ENCODE measurements at regions not wholly inside any gene's neighbourhood (a gene's known extent, or its start where the extent isn't known, plus 50 kb on each side); places are given as distances from the start of the nearest gene placed in this dataset.
"Not testable (repeated sequence)": the region's sequence is repeated elsewhere in the genome, so short reads cannot be mapped to it uniquely, and the experiment has no call there.

DNA sequence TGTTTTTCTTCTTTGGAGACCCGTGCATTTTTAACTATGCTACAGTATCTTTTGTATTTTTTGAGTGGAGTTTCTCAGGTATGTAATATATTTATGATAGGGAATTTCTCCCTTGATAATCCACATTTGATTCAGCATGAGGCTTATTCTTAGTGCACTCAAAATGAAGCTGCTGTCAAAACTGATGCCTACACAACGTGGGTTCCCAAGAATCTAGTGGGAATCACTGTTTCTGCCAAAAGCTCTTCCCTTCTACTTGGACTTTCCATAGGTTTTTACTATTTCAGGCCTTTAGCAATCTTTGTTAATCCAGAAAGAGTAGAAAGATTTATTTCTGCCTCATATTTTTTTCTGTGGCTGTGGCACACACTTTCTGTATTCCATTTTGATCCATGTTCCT is 1003.7 kb downstream of the SLITRK5 start:
- H3K36me3 Mint-ChIP-seq (ENCODE audit: low read depth) = no peaks in the 10 kb centered on the region
- DNase-seq = no peak
- ChIA-PET CTCF (no interaction called here), POLR2A (no interaction called here)
- no peak overlapping the region for H3K4me3 Mint-ChIP-seq
- H3K9me3 Mint-ChIP-seq = peaks cover 3% of the 10 kb centered on the region
- H3K27me3 Mint-ChIP-seq = no peaks in the 10 kb centered on the region
- no peak overlapping the region for H3K27ac Mint-ChIP-seq
- no peaks in the 10 kb centered on the region for H3K4me1 Mint-ChIP-seq

DNA sequence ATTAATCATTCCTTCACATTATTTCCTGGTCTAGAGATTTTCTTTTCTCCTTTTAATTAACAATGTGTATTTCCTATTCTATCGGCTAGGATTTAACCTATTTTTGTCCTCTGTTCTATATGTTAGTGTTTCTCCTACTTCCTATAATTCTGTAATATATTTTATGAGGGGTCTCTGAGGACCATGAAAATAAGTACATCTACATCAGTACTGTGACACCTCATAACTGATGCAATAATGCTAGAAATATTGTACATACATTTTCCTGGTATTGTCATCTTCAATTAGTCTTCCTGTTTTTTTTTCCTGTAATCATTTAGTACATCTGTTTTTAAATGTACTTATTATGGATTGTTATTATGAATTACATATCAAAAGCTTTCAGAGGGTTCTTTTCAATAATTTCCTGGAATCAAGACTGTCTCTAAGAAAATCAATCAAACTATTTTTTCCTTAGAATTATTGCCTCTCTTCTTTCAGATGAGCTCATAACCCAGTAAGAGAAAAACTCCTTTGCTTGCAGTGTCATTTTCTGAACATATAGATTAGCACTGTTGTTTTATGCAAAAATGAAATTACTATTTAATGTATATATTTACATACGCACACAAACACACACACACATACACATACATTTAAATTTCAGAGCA is 1004.3 kb downstream of the SLITRK5 start:
- DNase-seq = no peak
- H3K27ac Mint-ChIP-seq = no peak overlapping the region
- no peaks in the 10 kb centered on the region for H3K4me1 Mint-ChIP-seq
- peaks cover 3% of the 10 kb centered on the region for H3K9me3 Mint-ChIP-seq
- no peaks in the 10 kb centered on the region for H3K36me3 Mint-ChIP-seq (ENCODE audit: low read depth)
- ChIA-PET CTCF (no interaction called here), POLR2A (no interaction called here)
- H3K4me3 Mint-ChIP-seq = no peak overlapping the region
- H3K27me3 Mint-ChIP-seq = no peaks in the 10 kb centered on the region

DNA sequence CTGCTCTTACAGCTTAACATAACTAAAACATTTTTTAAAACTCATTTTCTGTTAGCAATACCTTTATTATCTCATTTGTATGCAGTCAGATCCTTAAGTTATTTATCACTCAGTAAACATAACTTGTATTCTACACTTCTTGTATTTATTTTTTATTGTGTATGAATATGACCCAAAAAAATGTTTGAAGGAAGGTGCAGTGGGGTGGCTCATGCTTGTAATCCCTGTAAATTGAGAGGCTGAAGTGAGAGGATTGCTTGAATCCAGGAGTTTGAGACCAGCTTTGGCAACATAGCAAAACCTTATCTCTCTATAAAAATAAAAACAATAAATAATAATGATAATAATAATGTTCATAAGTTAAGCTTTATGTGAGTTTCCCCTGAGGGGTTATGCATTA is 1004.8 kb downstream of the SLITRK5 start:
- no peak overlapping the region for H3K4me3 Mint-ChIP-seq
- ChIA-PET CTCF (no interaction called here), POLR2A (no interaction called here)
- no peaks in the 10 kb centered on the region for H3K9me3 Mint-ChIP-seq
- H3K36me3 Mint-ChIP-seq (ENCODE audit: low read depth) = no peaks in the 10 kb centered on the region
- H3K4me1 Mint-ChIP-seq = no peaks in the 10 kb centered on the region
- H3K27ac Mint-ChIP-seq = no peak overlapping the region
- no peaks in the 10 kb centered on the region for H3K27me3 Mint-ChIP-seq
- DNase-seq = no peak

DNA sequence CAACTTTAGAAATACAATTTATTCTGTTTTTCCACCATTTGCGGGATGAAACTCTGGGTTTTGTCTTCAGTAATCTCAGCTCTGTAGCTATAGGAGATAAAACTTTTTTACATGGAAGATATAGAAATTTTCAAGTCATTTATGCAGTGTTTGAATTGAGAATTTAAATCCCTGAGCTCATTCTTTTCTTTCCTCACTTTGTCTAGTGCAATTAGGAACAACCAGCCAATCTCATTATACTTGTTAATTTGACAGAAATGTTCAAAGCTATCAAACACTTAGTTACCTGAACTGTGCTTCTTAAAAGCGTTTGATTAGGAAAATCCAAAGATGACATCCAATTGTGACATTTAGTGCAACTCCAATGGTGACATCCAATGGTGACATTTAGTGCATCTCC is 1014.3 kb downstream of the SLITRK5 start:
- Mint-ChIP-seq H3K9me3 (peaks cover 6% of the 10 kb centered on the region), H3K27me3 (no peaks in the 10 kb centered on the region), H3K27ac (no peak overlapping the region), H3K36me3 (ENCODE audit: low read depth) (no peaks in the 10 kb centered on the region), H3K4me3 (no peak overlapping the region), H3K4me1 (no peaks in the 10 kb centered on the region)
- CTCF ChIA-PET = no interaction called here
- DNase-seq = no peak
- POLR2A ChIA-PET = no interaction called here

GRCh38 chr13:88701551-88701950 is 1030.4 kb downstream of the SLITRK5 start:
- no peaks in the 10 kb centered on the region for H3K36me3 Mint-ChIP-seq (ENCODE audit: low read depth)
- DNase-seq = no peak
- no peaks in the 10 kb centered on the region for H3K4me1 Mint-ChIP-seq
- H3K9me3 Mint-ChIP-seq = peaks cover 11% of the 10 kb centered on the region
- H3K4me3 Mint-ChIP-seq = no peak overlapping the region
- H3K27ac Mint-ChIP-seq = no peak overlapping the region
- ChIA-PET POLR2A (no interaction called here), CTCF (no interaction called here)
- no peaks in the 10 kb centered on the region for H3K27me3 Mint-ChIP-seq

- CTCF ChIA-PET = no interaction called here
- H3K4me1 Mint-ChIP-seq = no peaks in the 10 kb centered on the region
- H3K36me3 Mint-ChIP-seq (ENCODE audit: low read depth) = no peaks in the 10 kb centered on the region
- no peak overlapping the region for H3K27ac Mint-ChIP-seq
- no peak for DNase-seq
- H3K27me3 Mint-ChIP-seq = no peaks in the 10 kb centered on the region
- no peak overlapping the region for H3K4me3 Mint-ChIP-seq
- peaks cover 4% of the 10 kb centered on the region for H3K9me3 Mint-ChIP-seq
- POLR2A ChIA-PET = no interaction called here
Measured at GRCh38 chr13:88704600-88705275, 1033.6 kb downstream of the SLITRK5 start.

- ChIA-PET CTCF (no interaction called here), POLR2A (no interaction called here)
- no peak overlapping the region for H3K4me3 Mint-ChIP-seq
- H3K4me1 Mint-ChIP-seq = no peaks in the 10 kb centered on the region
- no peaks in the 10 kb centered on the region for H3K36me3 Mint-ChIP-seq (ENCODE audit: low read depth)
- H3K27ac Mint-ChIP-seq = no peak overlapping the region
- no peaks in the 10 kb centered on the region for H3K27me3 Mint-ChIP-seq
- peaks cover 8% of the 10 kb centered on the region for H3K9me3 Mint-ChIP-seq
- DNase-seq = no peak
Measured at GRCh38 chr13:88707646-88708045, 1036.5 kb downstream of the SLITRK5 start.

- Mint-ChIP-seq H3K9me3 (peaks cover 3% of the 10 kb centered on the region), H3K27me3 (no peaks in the 10 kb centered on the region), H3K4me1 (no peaks in the 10 kb centered on the region), H3K36me3 (ENCODE audit: low read depth) (no peaks in the 10 kb centered on the region), H3K27ac (no peak overlapping the region), H3K4me3 (no peak overlapping the region)
- CTCF ChIA-PET = no interaction called here
- POLR2A ChIA-PET = no interaction called here
- DNase-seq = no peak
Measured at GRCh38 chr13:88717946-88718345, 1046.8 kb downstream of the SLITRK5 start.

DNA sequence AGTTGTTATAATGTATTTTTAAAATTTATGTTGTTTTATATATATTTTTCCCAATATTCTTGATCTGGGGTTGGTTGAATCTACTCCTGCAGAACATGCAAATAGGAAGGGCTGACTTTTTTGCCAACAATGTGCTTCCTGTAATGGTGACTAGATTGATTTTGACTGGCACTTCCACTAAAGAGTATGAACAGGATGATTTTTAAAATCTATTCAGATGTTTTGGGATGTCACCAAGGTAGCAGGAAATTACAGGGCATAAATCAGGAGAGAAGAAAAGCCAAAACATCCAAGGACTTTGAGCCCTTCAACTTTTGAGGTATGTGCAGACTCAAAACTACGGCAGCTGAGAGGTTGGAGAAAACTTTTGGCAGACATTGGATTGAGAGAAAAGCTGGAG is 1047.6 kb downstream of the SLITRK5 start:
- no peak overlapping the region for H3K4me3 Mint-ChIP-seq
- H3K4me1 Mint-ChIP-seq = no peaks in the 10 kb centered on the region
- H3K27ac Mint-ChIP-seq = no peak overlapping the region
- POLR2A ChIA-PET = no interaction called here
- H3K36me3 Mint-ChIP-seq (ENCODE audit: low read depth) = no peaks in the 10 kb centered on the region
- DNase-seq = no peak
- CTCF ChIA-PET = no interaction called here
- H3K27me3 Mint-ChIP-seq = no peaks in the 10 kb centered on the region
- peaks cover 8% of the 10 kb centered on the region for H3K9me3 Mint-ChIP-seq

- H3K27me3 Mint-ChIP-seq = no peaks in the 10 kb centered on the region
Measured at GRCh38 chr13:88726075-88726474, 1054.9 kb downstream of the SLITRK5 start.

DNA sequence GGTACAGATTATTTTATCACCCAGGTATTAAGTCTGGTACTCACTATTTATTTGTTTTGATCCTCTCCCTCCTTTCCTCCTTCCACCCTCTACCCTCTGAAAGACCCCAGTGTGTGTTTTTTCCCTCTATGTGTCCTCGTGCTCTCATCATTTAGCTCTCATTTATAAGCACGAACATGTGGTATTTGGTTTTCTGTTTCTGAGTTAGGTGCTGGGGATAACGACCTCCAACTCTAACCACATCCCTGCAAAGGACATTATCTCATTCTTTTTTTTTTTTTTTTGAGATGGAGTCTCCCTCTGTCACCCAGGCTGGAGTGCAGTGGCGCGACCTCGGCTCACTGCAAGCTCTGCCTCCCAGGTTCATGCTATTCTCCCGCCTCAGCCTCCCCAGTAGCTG is 1056.1 kb downstream of the SLITRK5 start:
- CTCF ChIA-PET; DNase-seq; H3K27ac Mint-ChIP-seq; H3K27me3 Mint-ChIP-seq; H3K36me3 Mint-ChIP-seq (ENCODE audit: low read depth); POLR2A ChIA-PET; H3K4me1 Mint-ChIP-seq; H3K4me3 Mint-ChIP-seq: not testable (repeated sequence)
- peaks cover 24% of the 10 kb centered on the region for H3K9me3 Mint-ChIP-seq

More at GRCh38 chr13:88726075-88726474, 1054.9 kb downstream of the SLITRK5 start:
- Mint-ChIP-seq H3K4me1 (no peaks in the 10 kb centered on the region), H3K4me3 (no peak overlapping the region), H3K9me3 (peaks cover 24% of the 10 kb centered on the region), H3K36me3 (ENCODE audit: low read depth) (no peaks in the 10 kb centered on the region), H3K27ac (no peak overlapping the region)
- CTCF ChIA-PET = no interaction called here
- POLR2A ChIA-PET = no interaction called here
- DNase-seq = no peak

- Mint-ChIP-seq H3K4me1 (no peaks in the 10 kb centered on the region), H3K4me3 (no peak overlapping the region), H3K36me3 (ENCODE audit: low read depth) (no peaks in the 10 kb centered on the region), H3K27ac (no peak overlapping the region), H3K27me3 (no peaks in the 10 kb centered on the region), H3K9me3 (peaks cover 15% of the 10 kb centered on the region)
- CTCF ChIA-PET = no interaction called here
- DNase-seq = no peak
- POLR2A ChIA-PET = no interaction called here
Measured at GRCh38 chr13:88729605-88730004, 1058.4 kb downstream of the SLITRK5 start.

DNA sequence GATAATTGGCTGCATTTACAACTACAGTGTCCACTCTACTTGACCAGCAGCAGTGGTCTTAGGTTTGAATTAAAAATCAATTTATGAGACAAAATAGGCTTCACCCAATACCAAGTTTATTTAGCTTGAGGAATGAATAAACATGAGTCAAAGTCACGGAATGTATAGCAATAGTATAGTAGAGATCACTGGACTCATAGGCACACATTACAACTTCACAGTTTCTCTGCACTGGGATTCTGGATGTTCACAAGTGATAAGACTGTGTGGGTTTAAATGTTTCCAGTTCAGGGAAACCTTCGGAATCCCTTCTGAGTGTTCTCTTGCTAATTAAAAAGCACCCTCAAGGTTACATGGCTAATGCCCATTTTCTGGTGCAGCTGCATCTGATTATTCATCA is 1064.9 kb downstream of the SLITRK5 start:
- DNase-seq = no peak
- H3K4me3 Mint-ChIP-seq = no peak overlapping the region
- H3K9me3 Mint-ChIP-seq = peaks cover 5% of the 10 kb centered on the region
- CTCF ChIA-PET = no interaction called here
- no peak overlapping the region for H3K27ac Mint-ChIP-seq
- no peaks in the 10 kb centered on the region for H3K36me3 Mint-ChIP-seq (ENCODE audit: low read depth)
- no peaks in the 10 kb centered on the region for H3K4me1 Mint-ChIP-seq
- POLR2A ChIA-PET = no interaction called here
- H3K27me3 Mint-ChIP-seq = no peaks in the 10 kb centered on the region

DNA sequence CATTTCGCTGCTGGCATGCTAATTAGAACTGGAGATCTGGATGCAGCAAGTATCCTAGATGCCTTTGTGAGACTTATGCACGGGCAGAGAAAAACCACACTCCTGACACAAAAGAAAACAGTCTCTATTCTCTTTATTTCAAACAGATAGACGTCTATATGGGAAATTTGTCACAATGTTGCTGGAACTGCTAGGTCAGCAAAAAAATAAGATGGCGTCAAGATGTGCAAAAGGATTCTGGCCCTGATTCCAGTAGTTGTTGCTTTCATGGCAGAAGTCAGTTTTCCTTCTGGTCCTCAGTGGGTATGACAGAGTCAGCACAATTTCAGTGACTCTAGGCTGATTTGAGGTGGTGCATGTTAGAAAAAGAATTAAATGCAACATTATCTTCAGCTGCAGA is 1068.0 kb downstream of the SLITRK5 start:
- DNase-seq = no peak
- H3K27me3 Mint-ChIP-seq = no peaks in the 10 kb centered on the region
- no peaks in the 10 kb centered on the region for H3K36me3 Mint-ChIP-seq (ENCODE audit: low read depth)
- peaks cover 5% of the 10 kb centered on the region for H3K9me3 Mint-ChIP-seq
- CTCF ChIA-PET = no interaction called here
- POLR2A ChIA-PET = no interaction called here
- no peaks in the 10 kb centered on the region for H3K4me1 Mint-ChIP-seq
- no peak overlapping the region for H3K4me3 Mint-ChIP-seq
- H3K27ac Mint-ChIP-seq = no peak overlapping the region

Data from activated CD4-positive, alpha-beta memory T cell treated with anti-CD3 and anti-CD28 coated beads, Interleukin-2, amount 10 ng/mL, durations not matched to agents 7 days and 5 days (primary cell).